ENCODE measurements at regions not wholly inside any gene's neighbourhood (a gene's known extent, or its start where the extent isn't known, plus 50 kb on each side); places are given as distances from the start of the nearest gene placed in this dataset.
"Not testable (repeated sequence)": the region's sequence is repeated elsewhere in the genome, so short reads cannot be mapped to it uniquely, and the experiment has no call there.

DNA sequence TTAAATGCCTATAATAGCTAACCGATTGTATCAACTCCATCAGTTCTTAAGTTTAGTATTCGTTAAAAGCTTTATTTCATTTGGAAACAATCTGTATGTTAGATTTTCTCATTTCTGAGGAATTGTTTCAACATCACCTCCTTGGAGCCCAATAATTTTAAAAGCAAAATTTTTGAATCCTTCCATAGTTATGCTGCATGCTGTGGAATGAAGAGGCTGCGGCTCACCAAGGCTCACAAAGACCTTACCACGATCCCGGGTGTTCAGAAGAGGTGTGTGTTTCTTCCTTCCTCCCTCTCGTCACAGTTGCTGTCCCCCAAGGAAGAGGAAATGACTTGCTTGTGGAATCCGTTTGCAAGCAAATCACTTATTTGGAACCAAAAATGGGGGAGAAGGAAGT lies 143.8 kb downstream of the FGF1 start:
- DNase-seq, result no peak

DNA sequence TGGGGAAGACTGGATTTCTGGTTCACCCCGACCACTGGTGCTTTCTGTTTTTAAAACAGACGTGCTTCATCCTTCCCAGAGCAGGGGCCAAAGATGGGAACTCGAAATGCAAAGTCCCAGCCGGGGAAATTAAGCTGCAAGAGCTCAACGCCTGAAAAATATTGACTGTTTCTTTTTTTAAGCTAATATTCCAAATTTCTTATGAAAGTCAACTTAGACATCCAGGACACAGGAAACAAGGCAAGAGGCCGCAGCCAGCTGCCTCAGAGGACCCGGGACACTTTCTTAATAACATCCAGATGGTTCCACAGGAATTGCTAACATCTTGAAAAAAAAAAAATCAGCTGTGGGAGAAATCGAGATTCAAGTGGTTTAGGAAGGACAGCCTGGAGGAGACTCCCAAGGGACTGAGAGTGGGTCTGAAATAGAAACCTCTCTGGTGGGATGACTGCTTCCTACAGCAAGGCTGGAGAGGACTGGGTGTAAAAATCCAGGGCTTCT lies 144.9 kb downstream of the FGF1 start:
- DNase-seq, result no peak

DNA sequence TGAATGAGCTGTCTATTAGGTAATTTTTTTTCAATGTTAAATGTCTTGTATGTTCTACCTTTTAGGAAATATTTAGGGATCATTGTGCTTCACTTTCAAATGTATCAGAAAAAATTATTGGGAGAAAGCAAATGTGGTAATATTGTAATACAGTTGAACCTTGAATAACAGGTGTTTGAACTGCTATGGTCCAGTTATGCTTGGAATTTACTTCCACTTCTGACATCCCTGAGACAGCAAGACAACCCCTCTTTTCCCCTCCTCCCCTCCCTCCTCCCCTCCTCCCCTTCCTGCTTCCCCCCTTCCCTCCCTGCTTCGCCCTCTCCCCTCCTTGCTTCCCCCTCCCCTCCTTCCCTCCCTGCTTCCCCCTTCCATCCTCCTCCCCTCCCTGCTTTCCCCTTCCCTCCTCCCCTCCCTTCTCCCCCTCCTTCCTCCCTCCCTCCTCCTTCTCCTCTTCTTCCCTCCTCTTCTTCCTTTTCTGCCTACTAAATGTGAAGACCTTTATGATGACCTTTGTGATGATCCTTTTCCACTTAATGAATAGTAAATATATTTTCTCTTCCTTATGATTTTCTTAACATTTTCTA lies 146.6 kb downstream of the FGF1 start:
- DNase-seq, result no peak

DNA sequence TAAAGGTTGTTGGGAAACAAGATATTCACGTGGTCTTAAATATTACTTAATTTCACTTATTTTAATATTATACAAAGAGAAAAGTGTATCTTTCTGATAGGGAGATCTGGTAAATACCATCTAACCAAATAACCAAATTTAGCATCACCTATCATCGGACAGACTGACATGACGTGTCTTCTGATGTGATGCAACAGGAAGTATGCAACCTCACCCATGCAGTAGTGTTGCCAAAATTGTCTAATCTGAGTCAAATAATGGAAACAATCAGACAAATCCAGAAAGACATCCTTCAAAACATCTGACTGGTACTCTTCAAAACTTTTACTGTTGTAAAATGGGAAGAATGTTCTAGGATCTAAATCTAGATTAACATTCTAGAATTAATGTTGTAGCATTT lies 148.0 kb downstream of the FGF1 start:
- DNase-seq, result no peak

DNA sequence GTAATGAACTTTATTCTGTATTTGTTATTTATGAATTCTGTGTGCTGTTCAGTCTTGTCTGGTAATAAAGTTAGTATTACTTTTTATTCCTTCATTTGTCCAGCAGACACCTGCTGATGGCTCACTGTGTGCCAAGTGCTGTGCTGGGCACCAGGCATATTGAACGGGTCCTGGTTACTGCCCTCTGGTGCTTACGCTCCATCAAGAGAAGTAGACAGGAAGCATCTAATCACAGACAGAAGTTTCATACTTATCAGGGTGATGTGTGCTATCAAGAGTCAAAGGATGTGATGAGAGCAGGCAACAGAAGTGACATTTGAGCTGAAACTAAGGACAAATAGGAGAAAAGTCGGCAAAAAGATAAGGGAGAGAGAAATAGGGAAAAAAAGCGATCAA lies 153.1 kb downstream of the FGF1 start:
- DNase-seq, result no peak

DNA sequence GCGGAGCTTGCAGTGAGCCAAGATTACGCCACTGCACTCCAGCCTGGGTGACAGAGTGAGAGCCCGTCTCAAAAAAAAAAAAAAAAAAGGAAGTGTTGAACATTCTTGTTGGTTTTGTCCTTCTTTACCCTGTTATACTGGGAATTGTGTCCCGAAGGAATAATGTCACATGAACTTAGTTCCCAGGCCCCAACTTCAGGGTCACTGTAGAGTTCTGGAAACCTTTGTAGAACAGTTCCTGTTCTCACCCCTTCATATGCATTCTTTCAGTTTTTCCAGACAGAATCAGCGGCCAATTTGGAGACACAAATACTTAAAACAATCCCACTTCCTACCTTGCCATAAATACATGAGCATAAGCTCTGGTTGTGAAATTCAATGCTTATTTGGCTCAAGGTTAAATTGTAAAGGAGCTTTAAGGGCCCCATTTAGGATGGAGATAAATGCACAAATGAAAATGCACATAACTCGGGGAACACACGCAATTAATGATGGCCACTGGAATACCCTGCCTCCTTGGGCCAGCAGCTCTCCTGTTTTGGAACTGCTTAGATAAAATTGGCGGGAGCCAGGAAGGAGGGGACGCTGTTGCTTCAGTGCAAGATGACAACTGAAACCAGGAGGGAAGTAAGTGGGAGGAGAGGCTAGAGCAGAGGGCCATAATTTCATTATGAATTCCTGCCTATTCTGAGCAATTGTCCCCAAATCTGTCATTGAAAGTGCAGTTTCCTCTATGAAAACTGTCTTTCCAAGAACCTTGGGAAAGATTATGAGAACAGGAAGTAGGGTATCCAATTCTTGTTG lies 153.7 kb downstream of the FGF1 start:
- no peak for DNase-seq

DNA sequence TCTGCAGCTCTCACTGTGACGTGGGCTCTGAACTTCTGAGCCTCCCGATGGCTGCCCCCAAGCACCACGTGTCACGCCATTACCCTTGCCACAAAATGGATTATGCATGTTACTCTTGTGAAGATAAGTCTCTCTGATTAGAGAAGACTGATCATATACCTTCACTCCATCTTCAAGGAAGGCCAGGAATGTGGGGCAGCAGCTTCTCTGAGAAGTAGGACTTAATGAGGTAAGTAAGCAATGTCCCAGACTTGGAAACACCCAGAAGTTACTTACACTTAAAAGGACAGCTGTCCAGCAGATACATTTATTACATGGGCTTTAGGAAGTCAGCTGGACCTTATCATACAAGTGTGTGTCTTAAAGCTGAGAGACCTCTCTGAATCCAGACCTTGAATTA lies 155.0 kb downstream of the FGF1 start:
- DNase-seq, result no peak

DNA sequence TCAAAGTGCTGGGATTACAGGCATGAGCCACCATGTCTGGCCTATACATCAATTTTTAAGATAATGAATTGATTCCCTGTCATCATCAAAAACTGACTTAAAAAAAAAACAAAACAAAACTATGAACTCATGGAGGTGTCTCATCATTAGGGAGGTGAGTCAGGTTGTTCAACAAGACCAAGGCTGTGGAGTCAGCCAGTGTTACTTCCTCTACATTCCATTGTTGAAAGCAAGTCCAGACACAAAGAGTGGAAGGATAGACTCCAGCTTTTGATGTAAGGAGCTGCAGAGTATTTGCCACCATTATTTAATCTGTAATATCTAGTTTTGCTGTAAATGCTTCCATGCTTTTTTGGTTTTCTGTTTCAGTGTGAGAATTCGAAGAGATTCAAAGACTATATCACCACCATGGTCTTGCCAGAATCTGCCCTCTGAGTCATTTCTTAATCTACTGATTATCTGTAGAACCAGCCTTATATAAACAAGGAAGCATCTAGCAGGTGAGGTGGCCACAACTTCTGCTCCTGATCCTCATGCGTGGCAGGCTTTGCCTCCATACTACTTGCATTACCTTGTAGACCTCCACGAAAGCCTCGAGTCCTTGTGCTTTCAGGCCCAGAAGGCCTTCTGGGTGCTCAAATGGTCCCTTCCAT lies 156.1 kb downstream of the FGF1 start:
- no peak for DNase-seq

DNA sequence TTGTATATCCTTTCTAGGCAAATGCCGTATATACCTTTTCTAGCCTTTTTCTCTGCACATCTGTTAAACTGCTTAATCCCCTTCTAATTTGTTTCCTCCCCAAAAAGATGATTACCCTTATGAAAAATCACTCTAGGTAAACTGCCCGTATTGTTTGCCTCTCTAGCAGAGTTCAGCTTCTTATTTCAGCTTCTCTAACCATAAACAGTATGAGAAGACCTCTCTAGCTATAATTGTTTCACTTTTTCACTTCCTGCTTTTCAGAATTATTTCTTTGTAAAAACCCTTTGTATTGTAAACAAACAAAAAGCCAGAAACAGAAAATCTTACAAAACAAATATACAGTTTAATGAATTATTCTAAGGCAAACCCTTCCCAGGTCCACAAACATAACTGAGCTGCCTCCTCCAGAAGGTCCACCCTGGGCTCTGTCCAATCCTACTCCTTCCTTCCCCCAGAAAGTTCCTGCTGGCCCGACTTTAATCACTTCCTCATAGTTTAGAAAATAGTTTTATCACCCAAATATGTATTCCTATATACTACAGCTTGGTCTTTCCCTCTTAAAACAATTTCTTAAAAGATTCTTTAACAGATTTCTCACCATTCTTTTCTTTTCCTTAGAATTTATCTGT lies 158.1 kb downstream of the FGF1 start:
- DNase-seq, result no peak

DNA sequence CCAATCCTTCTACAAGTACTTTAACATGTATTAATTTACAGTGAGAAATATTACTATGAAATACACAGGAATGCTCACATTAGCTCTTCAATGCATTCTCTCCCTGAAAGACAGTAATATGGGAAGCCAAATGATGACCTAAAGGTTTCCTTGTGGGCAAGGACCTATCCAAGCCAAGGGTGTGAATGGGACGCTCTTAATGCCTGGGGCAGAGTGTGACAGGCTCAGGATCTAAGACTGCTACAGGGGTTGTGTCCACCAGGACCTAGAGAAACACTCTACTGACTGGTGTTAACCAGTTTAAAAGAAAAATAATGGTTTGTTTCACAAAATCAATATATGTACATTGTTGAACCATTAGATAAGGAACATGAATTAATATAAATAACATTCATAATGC lies 158.7 kb downstream of the FGF1 start:
- no peak for DNase-seq

DNA sequence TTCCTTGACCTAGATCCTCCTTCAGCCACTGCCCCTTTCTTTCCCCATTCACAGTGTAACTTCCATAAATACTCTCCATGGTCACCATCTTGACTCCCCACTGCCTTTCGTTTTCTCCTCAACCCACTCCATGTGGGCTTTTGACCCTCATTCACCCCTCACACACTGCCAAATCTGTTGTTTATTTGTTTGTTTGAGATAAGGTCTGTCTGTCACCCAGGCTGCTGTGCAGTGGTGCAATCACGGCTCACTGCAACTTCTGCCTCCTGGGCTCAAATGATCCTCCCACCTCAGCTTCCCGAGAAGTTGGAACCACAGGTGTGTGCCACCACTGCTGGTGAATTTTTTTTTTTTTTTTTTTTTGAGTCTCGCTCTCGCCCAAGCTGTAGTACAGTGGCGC lies 162.9 kb downstream of the FGF1 start:
- no peak for DNase-seq

DNA sequence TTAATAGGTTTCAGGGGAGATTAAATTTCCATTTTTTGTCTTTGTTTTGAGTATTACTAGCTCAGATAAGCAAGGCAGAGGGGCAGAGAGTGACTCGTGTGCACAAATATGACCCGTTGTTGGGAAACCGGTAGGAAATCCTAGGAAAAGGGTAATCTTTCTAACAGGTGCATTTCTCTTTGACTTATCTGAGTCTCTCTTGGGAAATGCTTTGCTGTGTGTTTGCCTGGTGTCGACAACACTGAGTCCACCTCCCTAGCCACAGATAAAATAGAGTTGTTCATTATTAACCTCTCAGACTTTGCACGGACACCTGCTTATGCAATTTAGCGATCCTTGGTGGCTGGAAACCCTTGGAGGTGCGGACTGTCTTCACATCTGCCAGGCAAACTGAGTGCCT lies 164.2 kb downstream of the FGF1 start:
- no peak for DNase-seq

DNA sequence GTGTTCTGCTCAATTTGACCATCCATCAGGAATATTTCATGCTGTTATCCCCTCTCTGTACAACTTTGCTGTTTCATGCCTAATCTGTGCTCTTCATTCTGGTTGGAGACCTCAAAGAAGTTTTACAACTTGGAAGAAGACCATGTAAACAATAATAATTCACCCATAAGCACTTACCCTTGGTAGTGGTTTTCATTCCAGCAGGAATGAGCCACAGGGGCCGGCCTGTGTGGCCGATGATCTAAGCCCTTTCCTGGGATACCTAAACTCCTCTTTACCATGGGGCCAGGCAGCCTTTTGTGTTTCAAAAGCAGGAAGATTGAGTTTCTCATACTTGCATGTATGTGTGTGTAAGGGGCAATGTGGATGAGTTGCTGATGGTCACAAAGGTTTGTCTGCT lies 165.0 kb downstream of the FGF1 start:
- no peak for DNase-seq

DNA sequence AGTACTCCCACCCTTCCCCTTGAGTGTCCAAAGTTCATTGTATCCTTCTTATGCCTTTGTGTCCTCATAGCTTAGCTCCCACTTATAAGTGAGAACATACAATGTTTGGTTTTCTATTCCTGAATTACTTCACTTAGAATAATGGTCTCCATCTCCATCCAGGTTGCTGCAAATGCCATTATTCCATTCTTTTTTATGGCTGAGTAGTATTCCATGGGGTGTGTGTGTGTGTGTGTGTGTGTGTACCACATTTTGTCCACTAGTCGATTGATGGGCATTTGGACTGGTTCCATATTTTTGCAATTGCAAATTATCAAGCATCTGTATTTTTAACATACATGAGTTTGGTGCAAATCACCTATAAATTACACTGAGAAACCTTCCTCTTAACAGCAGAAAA lies 166.0 kb downstream of the FGF1 start:
- DNase-seq, result not testable (repeated sequence)

DNA sequence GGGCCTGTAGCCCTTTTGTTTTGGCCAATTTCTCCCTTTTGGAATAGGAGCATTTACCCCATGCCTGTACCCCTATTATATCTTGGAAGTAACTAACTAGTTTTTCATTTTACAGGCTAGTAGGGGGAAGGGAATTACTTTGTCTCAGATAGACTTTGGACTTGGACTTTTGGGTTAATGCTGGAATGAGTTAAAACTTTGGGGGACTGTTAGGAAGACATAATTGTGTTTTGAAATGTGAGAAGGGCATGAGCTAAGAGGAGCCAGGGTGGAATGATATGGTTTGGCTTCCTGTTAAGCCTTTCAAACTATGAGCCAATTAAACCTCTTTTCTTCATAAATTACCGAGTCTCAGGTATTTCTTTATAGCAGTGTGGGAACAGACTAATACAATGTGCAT lies 168.1 kb downstream of the FGF1 start:
- DNase-seq, result no peak

DNA sequence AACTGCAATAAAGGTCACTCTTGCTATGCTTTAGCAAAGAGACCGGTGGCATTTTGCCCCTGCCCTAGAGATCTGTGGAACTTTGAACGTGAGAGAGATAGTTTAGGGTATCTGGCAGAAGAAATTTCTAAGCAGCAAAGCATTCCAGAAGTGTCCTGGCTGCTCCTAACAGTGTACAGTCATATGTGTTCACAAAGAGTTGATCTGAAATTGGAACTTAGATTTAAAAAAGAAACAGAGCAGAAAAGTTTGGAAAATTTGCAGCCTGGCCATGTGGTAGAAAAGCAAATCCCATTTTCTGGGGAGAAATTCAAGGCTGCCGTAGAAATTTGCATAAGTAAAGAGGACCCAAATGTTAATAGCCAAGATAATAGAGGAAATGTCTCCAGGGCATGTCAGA lies 169.2 kb downstream of the FGF1 start:
- no peak for DNase-seq

DNA sequence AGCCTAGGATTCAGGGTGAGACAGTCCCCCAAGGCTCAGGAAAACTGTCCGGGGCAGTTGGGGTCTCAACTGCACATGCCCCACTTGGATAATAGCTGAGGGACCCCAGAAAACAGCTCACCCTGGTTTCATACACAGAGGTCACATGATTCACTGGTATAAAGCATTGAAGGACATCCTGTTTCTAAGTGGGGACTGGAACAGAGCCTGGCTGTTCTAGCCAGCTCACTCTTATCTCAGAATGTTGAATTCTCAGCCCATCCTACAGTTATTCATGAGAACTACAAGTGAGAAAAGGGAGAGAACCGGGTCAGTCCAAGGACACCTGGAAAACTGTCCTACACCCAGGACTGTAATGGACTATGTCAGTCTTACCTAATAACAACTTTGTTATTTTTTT lies 170.9 kb downstream of the FGF1 start:
- DNase-seq, result no peak

DNA sequence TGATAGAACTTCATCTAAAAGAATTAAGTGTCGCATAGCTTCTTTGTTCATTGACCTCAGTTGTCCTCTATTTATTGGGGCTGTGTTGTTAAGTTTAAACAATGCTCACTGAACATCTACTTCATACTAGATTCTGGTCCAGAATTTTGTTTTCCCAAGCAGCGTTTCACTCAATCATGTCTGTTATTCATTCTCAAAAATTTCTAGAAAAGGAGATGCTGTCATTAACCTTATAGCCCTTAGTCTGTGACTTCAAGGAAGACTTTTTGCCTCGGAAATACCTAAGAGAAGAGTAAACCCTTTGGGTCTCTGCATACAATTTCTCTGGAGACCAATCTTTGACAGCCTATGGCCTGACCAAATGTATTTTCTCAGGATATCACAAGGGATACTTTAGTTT lies 171.7 kb downstream of the FGF1 start:
- DNase-seq, result no peak

DNA sequence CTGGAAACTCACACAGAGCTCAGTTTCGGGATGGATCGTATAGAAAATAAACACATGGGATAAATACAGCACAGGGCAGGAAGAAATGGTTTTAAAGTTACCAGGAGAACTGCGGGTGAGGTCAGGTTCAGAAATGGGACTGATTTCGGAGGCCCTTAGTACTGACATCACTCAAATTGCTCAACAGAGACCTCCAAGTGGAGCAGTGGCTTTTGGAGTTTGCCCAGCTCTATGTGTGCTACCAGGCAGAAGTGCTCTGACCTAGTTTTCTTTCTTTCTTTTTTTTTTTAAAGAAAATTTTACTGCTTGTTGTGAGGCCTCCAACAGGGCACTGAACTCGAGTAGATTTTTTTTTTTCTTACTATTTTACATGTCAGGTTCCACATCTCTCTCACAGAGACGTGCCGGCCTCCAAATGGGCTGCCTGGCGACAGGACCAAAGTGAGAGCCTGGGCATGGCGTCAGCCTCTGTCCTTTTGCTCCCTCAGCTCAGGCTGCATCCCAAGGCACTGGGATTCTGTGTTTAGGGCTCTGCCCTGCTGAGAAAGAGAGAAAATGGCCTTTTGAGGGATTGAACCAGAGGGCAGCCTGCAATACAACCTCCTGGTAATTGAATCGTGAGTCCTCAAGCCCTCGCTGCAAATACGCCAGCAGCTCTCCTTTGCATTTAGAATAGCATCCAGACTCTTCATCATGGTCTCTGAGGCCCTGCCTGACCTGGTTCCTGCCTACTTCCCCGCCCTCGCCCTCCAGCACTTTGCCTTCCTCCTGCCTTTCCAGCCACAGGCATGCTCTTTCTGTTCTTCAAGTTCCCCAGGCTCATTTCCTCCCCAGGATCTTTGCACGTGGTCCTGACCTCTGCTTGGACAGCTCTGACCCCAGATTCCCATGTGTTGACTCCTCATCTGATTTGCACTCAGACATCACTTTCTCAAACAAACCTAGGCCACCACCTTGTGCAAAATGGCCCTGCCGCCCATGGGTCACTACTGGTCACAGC lies 173.5 kb downstream of the FGF1 start:
- DNase-seq, result no peak

DNA sequence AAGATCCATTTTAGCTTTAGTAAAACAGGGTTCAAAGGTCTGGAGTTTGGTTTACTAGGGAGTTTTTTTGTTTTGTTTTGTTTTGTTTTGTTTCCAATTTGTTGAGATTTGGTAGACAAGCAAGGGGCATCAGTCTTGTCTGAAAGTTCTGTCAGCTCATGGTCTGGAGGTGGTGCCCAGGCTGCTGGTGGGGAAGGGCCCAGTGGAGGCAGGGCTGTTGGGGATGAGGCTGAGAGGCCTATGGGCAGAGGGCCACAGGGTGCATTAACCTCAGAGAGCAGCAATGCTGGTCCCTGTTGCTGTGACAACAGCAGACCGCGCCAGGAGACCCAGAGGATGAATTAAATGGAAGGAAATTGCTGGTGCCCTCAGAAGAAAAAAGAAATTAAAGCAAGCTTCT lies 174.5 kb downstream of the FGF1 start:
- DNase-seq, result no peak

DNA sequence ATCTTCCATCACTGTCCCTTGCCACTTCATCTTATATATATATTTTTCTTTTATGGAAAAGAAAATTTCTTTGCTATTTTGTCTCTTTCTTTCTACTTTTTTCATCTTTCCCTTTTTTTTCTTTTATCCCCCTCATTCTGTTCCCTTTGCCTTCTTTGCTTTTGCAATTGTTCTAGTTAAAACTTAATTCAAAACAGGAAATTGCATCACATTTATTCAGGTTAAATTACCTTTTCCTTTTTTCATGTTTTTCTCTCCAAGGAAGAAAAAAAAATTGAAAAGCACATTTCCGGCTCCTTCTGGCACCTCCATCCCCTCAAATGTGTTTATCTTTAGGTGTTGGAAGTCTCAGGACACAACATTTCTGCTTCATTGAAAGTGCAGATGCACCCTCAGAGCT lies 176.9 kb downstream of the FGF1 start:
- DNase-seq, result no peak

DNA sequence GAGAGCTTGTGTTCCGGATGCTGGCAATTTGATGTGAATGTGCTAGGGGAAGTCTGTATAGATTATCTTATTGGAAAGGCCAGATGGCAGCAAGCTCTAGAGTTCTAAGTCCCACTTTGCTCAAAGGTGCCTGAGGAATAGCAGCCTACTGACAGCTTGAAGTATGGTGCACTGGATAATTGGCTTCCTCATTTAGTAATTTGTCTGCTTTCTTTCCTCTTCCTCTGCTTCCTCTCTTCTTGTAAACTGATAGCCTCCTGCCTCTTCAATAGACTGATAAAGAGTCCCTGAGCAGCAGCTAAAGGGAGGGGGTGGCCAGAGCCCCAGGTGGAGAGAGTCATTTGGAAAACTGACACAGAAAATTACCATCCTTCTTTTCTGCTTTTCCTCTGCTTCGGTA lies 177.3 kb downstream of the FGF1 start:
- DNase-seq, result peak; percentile 35
